ENCODE measurements at regions not wholly inside any gene's neighbourhood (a gene's known extent, or its start where the extent isn't known, plus 50 kb on each side); places are given as distances from the start of the nearest gene placed in this dataset.

DNA sequence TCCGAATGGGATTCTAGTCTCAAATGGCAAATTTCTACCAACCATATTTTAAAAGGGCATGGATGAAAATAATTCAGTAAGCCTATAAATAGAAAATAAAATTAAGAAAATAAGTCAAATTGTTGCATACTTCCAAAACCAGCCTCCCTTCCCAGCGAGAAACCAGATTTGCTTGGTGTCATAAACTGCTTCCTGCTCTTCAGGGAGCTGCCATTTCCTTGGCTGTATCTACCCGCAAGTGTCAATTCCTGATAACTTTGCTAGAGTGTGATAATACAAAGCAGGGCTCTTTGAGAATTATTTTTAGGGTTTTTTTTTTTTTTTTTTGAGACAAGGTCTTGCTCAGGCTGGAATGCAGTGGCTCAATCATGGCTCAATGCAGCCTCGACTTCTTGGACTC, 62.3 kb downstream of the S1PR1 start:
- no peak overlapping the region for H3K27ac ChIP-seq
- no peak overlapping the region for H3K4me3 ChIP-seq
- no peaks in the 10 kb centered on the region for H3K9me3 ChIP-seq
- H3K27me3 ChIP-seq: peaks cover 0 to 15% of the 10 kb centered on the region in 2 donors
- DNase-seq: no peak
- H3K36me3 ChIP-seq: no peaks in the 10 kb centered on the region
- intact Hi-C loops (cut with DNase I; ENCODE audit: low total_unique reads): no loop called here
- TF ChIP-seq, protein P1, sequence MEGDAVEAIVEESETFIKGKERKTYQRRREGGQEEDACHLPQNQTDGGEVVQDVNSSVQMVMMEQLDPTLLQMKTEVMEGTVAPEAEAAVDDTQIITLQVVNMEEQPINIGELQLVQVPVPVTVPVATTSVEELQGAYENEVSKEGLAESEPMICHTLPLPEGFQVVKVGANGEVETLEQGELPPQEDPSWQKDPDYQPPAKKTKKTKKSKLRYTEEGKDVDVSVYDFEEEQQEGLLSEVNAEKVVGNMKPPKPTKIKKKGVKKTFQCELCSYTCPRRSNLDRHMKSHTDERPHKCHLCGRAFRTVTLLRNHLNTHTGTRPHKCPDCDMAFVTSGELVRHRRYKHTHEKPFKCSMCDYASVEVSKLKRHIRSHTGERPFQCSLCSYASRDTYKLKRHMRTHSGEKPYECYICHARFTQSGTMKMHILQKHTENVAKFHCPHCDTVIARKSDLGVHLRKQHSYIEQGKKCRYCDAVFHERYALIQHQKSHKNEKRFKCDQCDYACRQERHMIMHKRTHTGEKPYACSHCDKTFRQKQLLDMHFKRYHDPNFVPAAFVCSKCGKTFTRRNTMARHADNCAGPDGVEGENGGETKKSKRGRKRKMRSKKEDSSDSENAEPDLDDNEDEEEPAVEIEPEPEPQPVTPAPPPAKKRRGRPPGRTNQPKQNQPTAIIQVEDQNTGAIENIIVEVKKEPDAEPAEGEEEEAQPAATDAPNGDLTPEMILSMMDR (IDR thresholded peaks at IDR 0.05): no peak
- no peaks in the 10 kb centered on the region for H3K4me1 ChIP-seq

DNA sequence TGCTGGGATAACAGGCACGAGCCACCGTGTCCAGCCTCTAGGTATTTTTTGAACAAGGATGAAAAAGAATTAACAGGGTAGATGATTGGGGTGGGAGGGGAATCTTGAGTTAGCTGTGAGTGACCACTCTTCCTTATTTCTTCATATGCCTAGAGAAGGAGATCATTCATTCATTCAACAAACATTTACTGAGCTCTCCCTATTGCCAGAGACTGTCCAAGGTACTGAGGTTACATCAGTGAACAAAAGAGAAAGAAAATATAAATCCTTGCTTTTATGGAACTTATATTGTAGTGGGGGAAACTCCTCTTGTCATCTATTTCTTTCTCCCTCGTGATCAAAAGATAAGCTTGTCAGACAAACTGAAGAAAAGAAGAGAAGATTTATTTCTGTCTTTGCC, 62.9 kb downstream of the S1PR1 start:
- peaks cover 0 to 15% of the 10 kb centered on the region in 2 donors for H3K27me3 ChIP-seq
- DNase-seq: no peak
- no peaks in the 10 kb centered on the region for H3K9me3 ChIP-seq
- intact Hi-C loops (cut with DNase I; ENCODE audit: low total_unique reads): loop anchor here (10.0 kb wide), 1 partner anchor 855 kb away; no protein-coding TSS in a partner anchor
- H3K36me3 ChIP-seq: no peaks in the 10 kb centered on the region
- H3K27ac ChIP-seq: no peak overlapping the region
- no peak overlapping the region for H3K4me3 ChIP-seq
- H3K4me1 ChIP-seq: no peaks in the 10 kb centered on the region
- TF ChIP-seq, protein P1 (IDR thresholded peaks at IDR 0.05): no peak

DNA sequence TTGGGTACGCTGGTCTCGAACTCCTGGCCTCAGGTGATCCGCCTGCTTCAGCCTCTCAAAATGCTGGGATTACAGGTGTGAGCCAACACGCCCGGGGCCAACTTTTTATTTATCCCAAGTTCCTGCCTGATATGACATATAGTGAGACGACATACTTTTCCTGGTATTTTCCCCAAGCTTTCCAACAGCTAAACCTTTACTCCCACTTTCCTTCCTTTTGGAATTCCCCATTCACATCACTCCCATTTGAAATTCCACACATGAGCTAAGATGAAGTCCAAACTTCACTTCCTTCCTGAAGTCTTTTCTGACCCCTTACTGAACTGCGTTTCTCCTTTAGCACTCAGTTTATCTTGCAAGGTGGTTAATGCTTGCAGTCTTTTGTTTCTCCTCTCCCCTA, 64.1 kb downstream of the S1PR1 start:
- no peak overlapping the region for H3K27ac ChIP-seq
- intact Hi-C loops (cut with DNase I; ENCODE audit: low total_unique reads): loop anchor here (10.0 kb wide), 1 partner anchor 856 kb away; no protein-coding TSS in a partner anchor
- no peaks in the 10 kb centered on the region for H3K36me3 ChIP-seq
- no peak overlapping the region for H3K4me3 ChIP-seq
- no peaks in the 10 kb centered on the region for H3K4me1 ChIP-seq
- H3K27me3 ChIP-seq: peaks cover 0 to 13% of the 10 kb centered on the region in 2 donors
- H3K9me3 ChIP-seq: no peaks in the 10 kb centered on the region
- DNase-seq: no peak
- TF ChIP-seq, protein P1 (IDR thresholded peaks at IDR 0.05): no peak

DNA sequence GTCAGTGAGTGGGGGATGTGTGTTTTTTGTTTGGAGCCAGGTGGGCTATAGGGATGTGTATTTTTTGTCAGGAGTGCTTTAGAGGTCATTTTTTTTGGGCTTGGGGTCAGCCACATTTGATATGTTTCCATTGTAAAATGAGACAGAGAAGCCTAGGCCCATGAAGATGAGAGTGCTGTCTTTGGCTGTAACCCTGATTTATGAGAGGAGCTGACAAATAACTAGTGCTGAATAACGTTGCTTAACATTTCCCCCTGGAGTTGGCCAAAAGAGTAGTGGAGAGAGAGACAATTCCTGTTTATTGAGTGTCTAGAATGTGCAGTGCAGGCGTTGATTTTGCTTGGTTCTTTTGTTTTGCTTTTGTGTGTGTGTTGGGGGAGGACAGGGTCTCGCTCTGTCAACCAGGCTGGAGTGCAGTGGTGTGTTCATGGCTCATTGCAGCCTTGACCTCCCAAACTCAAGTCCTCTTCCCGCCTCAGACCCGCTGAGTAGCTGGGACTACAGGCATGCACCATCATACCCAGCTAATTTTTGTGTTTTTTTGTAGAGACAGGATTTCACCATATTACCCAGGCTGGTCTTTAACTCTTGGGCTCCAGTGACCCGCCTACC, 64.7 kb downstream of the S1PR1 start:
- H3K4me3 ChIP-seq: no peak overlapping the region
- no peak overlapping the region for H3K27ac ChIP-seq
- no peak for DNase-seq
- TF ChIP-seq, protein P1 (IDR thresholded peaks at IDR 0.05): no peak
- H3K27me3 ChIP-seq: peaks cover 0 to 12% of the 10 kb centered on the region in 2 donors
- no peaks in the 10 kb centered on the region for H3K4me1 ChIP-seq
- intact Hi-C loops (cut with DNase I; ENCODE audit: low total_unique reads): loop anchor here (10.0 kb wide), 1 partner anchor 857 kb away; no protein-coding TSS in a partner anchor
- H3K9me3 ChIP-seq: no peaks in the 10 kb centered on the region
- no peaks in the 10 kb centered on the region for H3K36me3 ChIP-seq

DNA sequence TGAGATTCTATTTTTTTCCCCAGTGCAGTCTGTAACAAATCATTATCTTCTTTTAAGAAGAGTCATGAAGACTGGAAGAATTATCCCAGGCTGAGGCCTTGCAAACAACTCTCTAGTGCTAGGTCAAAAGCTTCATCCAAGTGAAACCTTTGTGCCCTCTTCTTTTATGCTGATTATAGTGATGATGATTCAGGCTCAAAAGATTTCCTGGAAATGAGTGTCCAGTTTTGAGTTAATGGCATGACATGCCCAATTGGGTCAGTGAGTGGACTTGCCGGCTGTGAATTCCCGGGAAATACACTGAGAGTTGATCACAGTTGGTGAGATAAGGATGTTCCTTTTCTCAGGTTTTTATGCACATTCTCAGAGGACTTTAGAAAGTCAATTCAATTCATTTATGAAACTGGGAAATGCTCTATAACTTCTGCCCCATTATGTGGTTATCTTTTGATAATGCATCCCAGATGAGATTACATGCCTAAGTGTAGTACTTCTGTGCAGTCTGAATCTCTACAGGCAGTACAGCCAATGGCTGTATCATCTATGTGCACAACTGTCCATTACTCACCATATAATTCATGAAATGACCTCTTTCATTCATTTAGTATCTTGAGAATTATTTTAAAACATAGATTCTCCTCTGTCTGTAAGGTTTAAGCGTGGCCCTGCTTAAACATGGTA, 66.2 kb downstream of the S1PR1 start:
- intact Hi-C loops (cut with DNase I; ENCODE audit: low total_unique reads): loop anchor here (10.0 kb wide), 1 partner anchor 858 kb away; no protein-coding TSS in a partner anchor
- Histone ChIP-seq H3K4me3 (no peak overlapping the region), H3K36me3 (no peaks in the 10 kb centered on the region), H3K27me3 (peaks cover 0 to 7% of the 10 kb centered on the region in 2 donors), H3K4me1 (no peaks in the 10 kb centered on the region), H3K9me3 (no peaks in the 10 kb centered on the region), H3K27ac (no peak overlapping the region)
- no peak for DNase-seq
- TF ChIP-seq, protein P1 (IDR thresholded peaks at IDR 0.05): no peak

Data from tibial artery (tissue), 4 donors.